Fibroblast of skin of abdomen (primary cell): ENCODE measurements at regions not wholly inside any gene's neighbourhood (a gene's known extent, or its start where the extent isn't known, plus 50 kb on each side); places are given as distances from the start of the nearest gene placed in this dataset.
"Not testable (repeated sequence)": the region's sequence is repeated elsewhere in the genome, so short reads cannot be mapped to it uniquely, and the experiment has no call there.

Source experiments
- DNase-seq: peaks from one replicate; pipeline ENCODE4 v3.0.0-alpha.2; 2013

DNA sequence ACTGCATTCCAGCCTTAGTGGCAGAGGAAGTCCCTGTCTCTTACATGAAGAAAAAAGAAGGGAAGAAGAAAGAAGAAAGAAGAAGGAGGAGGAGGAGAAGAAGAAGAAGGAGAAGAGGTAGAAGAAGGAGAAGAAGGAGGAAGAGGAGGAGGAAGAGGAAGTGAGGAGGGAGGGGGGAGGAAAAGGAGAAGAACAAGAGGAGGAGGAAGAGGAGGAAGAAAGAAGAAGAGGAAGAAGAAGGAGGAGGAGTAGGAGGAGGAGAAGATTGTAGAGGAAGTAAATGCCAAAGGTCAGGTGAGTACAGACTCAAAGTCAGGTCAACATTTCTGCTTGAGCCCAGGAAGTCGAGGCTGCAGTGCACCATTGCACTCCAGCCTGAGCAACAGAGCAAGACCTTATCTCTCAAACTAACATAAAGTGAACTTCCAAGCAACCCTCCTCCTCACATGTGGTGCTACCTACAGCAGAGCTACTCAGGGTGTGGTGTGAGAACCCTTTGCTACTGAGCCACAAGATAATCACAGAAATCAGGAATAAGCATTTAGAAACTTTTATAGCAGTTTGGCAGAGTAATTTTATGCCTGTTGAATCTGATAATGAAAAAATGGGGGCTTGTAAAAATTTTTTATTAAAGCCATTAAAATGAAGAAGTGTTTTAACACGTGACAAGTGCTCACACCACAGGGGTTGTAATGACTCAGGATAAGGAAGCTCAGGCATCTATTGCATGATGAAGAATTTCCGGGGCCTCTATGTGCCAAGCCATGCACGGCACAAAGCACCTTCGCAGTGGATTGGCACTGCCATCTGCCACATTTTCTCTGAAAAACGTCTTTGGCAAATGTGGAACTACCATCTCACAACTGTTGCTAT, 224.9 kb upstream of the AUTS2 start:
- peak; percentile 84 for DNase-seq

DNA sequence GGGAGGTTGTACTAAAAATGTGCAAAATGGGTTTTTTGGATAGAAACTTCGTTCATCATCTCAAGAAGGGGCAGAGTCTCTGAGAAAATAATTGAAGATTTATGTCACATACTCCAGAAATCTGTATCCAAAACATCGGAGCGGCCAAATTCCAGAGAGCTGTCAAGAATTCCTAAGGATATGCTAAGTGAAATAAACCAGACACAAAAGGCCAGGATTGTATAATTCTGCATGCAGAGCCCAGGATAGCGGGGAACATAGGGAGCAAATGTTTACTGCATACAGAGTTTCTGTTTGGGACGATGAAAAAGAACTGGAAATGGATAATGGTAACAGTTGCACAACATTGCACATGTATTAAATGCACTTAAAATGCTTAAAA, 224.2 kb upstream of the AUTS2 start:
- peak; percentile 95 for DNase-seq

DNA sequence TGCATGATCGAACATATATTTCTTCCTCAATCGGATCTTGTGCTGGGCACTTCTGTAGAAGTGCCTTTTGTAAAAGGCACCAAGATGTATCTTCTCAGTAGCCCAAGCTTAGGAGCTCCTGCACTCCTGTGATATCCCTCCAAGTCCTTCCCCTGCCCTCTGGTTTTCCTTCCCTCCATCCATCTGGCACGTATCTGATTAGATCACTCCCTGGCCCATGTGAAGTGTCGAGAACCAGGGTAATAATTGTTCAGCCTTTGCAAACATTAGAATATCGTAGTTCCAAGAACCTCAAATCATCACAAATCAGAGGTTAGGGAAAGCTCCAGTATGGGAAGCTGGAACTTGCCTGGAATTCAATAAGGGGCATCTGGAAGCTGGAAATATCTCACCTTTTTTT, 221.1 kb upstream of the AUTS2 start:
- DNase-seq, result no peak

DNA sequence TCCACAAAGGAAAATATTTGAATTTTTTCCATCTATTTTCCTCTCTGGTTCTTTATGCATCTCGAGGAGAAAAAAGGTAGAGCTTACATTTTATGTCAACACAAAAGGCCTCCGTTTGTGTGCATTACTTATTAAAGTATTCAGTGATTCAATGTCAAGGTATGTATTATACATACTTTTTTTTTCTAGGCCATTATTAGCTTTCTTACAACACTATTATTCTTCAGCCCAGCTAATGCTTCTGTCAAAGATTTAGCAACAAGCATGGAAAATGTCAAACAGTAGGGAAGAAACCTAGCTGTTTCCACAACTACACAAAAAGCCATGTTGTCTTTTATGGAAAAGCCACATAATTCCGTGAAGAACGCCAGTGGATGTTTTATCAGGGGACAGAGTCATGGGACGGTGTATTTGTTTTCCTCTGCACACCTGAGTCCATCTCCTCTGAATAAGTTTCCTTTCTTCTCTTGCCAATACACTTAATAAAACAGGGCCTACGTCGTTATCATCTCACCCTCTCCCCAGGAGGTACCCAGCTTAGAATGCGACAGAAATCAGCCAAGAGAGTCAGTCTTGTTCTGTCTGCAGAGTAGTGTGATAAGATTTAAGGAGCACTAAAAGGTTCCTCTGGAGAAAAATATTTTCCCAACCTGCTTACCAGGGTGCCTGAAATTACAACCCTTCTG, 209.7 kb upstream of the AUTS2 start:
- peak; percentile 74 for DNase-seq

DNA sequence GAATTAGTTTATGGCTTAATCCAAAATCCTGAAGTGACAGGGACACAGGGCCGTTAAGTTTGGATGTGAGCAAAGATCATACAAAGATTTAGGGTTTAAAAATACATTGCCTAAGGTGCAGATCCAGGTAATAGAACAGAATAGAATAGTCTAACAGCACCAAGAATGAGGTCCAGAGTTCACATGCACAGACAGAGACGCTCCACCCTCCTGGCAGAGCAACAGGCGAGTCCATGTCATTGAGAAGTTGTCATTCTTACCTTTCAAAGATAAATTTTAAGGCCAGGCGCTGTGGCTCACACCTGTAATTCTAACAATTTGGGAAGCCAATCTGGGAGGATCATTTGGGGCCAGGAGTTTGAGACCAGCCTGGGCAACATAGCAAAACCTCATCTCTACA, 209.1 kb upstream of the AUTS2 start:
- no peak for DNase-seq

DNA sequence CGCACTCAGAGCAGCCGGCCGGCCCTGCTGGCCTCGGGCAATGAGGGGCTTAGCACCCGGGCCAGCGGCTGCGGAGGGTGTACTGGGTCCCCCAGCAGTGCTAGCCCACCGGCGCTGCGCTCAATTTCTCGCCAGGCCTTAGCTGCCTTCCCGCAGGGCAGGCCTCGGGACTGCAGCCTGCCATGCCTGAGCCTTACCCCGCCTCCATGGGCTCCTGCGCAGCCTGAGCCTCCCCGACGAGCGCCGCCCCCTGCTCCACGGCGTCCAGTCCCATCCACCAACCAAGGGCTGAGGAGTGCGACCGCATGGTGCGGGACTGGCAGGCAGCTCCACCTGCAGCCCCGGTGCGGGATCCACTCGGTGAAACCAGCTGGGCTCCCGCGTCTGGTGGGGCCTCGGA, 204.4 kb upstream of the AUTS2 start:
- DNase-seq, result not testable (repeated sequence)

- peak; percentile 99 for DNase-seq
These were observed 203.1 kb upstream of the AUTS2 start for GRCh38 chr7:69395061-69395714.

DNA sequence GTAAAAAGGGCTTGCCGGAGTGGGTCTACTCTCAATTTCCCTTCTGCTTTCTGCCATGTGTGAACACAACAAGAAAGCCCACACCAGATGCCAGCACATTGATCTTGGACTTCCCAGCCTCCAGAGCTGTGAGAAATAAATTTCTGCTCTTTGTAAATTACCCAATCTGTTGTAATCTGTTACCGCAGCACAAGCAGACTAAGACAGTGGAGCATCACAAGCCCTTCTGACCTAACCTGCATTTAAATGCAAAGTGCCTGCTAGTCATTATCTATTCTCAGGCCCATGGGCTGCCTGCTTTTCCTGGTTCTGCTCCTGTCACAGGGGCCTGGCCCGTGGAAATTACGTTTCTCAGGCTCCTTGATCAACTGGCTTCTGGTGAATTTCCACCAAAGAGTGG, 199.3 kb upstream of the AUTS2 start:
- no peak for DNase-seq

DNA sequence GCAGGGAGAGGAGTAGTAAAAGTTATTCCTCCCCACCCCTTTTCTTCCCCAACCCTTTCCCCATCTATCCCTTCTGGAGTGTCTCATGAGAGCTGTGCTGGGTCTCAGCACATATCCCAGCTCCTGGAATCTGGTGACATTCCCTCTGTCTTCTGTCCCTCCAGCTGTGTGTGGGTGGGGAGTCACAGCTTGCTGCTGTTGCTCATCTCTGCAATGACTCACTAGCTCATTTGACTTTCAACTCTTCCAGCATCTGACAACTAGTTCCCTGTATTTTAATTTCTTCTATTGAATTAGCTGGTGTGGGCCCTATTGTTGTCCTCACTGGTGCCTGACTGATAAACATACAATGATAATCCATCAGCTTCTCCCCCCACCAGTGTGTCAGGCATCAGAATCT, 198.9 kb upstream of the AUTS2 start:
- peak; percentile 75 for DNase-seq

GRCh38 chr7:69402696-69403095, 195.6 kb upstream of the AUTS2 start:
- no peak for DNase-seq

- DNase-seq, result no peak
These were observed 195.1 kb upstream of the AUTS2 start for GRCh38 chr7:69403169-69403568.

DNA sequence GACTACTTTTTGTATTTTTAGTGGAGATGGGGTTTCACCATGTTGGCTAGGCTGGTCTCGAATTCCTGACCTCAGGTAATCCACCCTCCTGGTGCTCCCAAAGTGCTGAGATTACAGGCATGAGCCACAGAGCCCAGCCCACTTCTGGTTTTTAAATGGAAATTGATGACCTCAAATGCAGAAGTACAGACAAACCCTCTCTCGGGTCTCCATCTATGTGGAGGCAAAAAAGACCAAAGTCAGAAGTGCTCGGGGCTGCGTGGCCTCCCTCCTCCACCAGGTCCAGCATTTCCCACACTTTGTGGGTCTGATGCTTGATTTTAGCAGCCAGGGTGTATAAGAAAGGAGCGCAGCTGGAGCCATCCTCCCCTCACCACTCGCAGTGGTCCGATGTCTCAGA, 187.3 kb upstream of the AUTS2 start:
- DNase-seq, result no peak

DNA sequence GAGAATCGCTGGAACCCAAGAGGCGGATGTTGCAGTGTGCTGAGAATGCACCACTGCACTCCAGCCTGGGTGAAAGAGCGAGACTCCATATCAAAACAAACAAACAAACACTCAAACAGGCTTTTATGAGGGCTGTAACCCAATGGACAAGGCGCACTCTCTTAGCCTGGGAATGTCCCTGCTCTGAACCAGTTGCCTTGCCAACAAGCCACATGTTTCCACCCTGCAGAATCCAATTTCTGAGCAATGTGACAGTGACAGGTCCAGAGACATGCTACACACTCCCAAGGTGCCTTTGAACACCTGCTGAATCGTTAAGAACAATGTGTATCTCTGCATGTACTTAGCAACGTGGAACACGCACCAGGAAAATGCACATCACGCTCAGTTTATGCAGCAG, 186.8 kb upstream of the AUTS2 start:
- no peak for DNase-seq

DNA sequence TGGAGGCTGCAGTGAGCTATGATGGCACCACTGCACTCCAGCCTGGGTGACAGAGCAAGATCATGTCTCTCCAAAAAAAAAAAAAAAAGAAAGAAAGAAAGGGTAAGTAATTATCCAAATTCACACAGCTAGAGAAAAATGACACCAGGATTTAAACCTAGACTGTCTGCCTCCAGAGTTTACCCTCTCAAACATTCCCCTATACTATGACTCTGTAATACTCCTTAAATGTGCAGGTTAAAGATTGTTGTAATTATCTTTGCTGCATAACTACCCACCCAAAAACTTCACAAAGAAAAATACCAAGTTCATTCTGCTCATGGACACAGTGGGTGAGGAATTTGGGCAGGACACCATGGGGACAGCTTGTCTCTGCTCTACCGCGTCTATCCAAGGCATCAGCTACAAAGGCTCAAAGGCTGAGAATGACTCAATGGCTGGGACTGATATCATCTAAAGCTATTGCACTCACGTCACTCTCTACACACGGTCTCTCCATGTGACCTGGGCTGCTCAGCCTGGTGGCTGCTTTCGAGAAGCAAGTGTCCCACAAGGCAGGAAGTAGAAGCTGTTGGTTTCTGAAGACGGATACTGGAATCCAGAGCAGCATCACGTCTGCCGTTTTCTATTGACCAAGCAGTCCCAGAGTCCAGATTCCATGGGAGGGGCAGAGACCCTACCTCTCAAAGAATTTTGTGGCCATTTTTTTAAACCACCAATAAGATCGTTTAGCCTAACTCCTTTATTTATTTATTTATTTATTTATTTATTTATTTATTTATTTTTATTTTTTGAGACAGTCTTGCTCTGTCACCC, 185.7 kb upstream of the AUTS2 start:
- peak; percentile 72 for DNase-seq

DNA sequence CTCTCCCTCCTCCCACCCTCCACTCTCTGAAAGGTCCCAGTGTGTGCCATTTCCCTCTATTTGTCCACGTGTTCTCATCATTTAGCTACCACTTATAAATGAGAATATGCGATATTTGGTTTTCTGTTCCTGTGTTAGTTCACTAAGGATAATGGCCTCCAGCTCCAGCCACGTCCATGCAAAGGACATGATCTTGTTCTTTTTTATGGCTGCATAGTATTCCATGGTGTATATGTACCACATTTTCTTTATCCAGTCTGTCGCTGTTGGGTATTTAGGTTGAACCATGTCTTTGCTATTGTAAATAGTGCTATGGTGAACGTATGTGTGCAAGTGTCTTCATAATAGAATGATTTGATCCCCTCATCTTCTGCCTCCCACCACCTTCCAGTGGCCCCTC, 183.7 kb upstream of the AUTS2 start:
- no peak for DNase-seq

- peak; percentile 74 for DNase-seq
These were observed 179.2 kb upstream of the AUTS2 start for GRCh38 chr7:69418869-69419670.

DNA sequence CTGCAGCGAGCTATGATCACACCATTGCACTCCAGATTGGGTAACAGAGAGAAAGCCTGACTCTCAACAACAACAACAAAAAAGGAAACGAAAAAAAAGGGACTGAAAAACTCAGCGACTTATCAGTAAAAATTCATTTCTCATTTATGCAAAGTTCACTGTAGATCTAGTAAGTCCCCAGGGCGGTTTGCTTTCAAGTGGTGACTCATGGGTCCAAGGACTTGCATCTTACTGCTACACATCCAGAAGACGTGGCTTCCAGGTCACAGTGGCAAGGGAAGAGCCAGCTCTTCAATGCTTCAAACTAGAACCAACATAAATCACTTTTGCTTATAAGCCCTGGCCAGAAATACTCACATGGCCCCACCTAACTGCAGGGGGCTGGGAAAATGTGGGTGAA, 178.3 kb upstream of the AUTS2 start:
- peak; percentile 45 for DNase-seq

DNA sequence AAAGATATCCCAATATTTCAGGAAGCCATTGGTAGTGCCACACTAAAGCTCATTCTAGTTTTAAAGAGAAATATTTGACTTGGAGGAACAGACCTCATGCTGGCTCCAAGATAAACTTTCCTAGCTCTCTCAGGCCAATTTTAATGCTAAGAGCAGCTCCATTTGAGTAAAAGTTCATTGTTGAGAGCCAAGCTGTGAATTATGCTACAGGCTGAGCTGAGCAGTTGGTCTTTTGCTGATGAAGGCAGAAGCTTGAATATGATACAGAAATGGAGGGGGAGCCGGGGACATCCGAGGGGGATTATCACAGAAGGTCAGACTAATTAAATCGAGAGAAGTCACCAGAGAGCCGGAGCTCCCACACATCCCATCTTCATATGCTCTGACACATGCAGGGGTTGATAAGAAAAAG, 175.7 kb upstream of the AUTS2 start:
- DNase-seq, result no peak

DNA sequence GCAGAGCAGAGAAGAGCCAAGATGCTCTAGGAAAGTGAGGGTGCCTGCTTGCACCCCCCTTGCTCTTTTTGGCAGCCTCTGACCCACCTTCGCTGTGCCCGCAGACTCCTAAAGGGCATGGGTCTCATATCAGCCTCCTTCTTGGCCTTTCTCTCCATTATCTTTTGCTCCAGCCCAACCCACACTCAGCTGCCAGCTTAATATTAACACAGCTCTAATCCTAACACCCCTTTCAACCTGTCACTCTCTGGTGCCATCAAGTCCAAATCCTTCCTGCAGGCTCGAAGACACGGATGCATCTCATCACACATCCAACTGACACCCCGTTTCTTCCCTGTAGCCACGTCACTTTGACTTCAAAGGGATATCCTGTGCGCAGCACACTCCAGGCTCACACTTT, 171.6 kb upstream of the AUTS2 start:
- no peak for DNase-seq

DNA sequence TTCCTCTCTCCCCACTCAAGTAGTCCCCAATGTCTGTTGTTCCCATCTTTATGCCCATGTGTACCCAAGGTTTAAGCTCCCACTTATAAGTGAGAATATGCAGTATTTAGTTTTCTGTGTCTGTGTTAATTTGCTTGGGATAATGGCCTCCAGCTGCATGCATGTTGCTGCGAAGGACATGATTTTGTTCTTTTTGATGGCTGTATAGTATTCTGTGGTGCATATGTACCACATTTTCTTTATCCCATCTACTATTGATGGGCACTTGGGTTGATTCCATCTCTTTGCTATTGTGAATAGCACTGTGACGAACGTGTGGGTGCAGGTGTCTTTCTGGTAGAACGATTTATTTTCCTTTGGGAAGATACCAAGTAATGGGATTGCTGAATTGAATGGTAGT, 170.2 kb upstream of the AUTS2 start:
- no peak for DNase-seq

DNA sequence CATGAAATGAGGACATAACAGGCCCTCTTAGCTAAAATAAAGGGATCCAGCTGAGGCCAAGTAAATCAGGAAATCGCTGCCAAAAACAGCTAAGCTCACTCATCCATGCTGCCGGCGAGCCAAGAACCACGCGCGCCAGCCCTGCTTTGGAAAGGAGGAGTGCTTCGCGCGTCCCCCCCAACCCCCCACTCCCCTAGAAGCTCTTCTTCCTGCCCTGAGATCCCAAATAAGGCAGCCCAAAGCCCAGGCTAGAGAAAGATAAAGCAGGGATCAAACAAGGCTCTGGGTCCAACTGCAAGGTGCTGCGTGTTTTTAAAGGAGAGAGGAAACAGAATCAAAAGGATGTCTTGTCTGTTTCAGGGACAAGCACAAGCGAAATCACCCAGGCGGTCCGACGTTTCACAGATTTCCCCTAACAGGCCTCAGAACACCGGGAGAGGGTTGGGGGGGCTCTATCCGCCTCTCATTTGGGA, 168.3 kb upstream of the AUTS2 start:
- DNase-seq, result peak; percentile 92
